ENCODE measurements at regions not wholly inside any gene's neighbourhood (a gene's known extent, or its start where the extent isn't known, plus 50 kb on each side); places are given as distances from the start of the nearest gene placed in this dataset.

DNA sequence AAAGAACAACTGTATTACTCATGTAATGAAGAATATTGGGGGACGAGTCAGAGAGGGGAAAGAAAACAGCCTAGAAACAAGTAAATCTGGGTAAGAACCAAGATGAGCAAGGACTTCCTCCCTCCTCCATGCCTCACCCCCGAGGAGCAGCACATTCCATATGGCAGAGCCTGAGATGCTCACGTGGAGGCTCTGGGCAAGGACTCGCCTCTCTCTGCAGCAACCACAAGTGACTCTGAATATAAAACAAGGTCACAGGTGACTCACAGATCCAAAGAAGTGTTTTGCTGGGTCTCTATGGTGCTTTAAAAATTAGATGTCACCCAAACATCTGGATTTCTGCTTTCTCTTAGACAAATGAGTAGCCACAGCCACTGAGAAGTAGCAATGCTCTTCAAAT is 453.0 kb upstream of the SULF2 start:
- no peak for TF ChIP-seq POLR2A (IDR thresholded peaks at IDR 0.05; ENCODE audit: extremely low read depth, insufficient read length)
- TF ChIP-seq, protein P1, sequence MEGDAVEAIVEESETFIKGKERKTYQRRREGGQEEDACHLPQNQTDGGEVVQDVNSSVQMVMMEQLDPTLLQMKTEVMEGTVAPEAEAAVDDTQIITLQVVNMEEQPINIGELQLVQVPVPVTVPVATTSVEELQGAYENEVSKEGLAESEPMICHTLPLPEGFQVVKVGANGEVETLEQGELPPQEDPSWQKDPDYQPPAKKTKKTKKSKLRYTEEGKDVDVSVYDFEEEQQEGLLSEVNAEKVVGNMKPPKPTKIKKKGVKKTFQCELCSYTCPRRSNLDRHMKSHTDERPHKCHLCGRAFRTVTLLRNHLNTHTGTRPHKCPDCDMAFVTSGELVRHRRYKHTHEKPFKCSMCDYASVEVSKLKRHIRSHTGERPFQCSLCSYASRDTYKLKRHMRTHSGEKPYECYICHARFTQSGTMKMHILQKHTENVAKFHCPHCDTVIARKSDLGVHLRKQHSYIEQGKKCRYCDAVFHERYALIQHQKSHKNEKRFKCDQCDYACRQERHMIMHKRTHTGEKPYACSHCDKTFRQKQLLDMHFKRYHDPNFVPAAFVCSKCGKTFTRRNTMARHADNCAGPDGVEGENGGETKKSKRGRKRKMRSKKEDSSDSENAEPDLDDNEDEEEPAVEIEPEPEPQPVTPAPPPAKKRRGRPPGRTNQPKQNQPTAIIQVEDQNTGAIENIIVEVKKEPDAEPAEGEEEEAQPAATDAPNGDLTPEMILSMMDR (IDR thresholded peaks at IDR 0.05; ENCODE audit: low read depth, low read length): no peak
- TF ChIP-seq, protein P2, sequence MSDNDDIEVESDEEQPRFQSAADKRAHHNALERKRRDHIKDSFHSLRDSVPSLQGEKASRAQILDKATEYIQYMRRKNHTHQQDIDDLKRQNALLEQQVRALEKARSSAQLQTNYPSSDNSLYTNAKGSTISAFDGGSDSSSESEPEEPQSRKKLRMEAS (IDR thresholded peaks at IDR 0.05; ENCODE audit: low read depth, low read length): no peak
